DMS153 (cell line): ENCODE measurements at regions not wholly inside any gene's neighbourhood (a gene's known extent, or its start where the extent isn't known, plus 50 kb on each side); places are given as distances from the start of the nearest gene placed in this dataset.
A peak's percentile ranks its signal among the peaks of the same experiment; 100 is the strongest.

Experiments
- DNase-seq: peaks from one replicate; lab custom pipeline; 2025; lab: John Stamatoyannopoulos, UW

DNA sequence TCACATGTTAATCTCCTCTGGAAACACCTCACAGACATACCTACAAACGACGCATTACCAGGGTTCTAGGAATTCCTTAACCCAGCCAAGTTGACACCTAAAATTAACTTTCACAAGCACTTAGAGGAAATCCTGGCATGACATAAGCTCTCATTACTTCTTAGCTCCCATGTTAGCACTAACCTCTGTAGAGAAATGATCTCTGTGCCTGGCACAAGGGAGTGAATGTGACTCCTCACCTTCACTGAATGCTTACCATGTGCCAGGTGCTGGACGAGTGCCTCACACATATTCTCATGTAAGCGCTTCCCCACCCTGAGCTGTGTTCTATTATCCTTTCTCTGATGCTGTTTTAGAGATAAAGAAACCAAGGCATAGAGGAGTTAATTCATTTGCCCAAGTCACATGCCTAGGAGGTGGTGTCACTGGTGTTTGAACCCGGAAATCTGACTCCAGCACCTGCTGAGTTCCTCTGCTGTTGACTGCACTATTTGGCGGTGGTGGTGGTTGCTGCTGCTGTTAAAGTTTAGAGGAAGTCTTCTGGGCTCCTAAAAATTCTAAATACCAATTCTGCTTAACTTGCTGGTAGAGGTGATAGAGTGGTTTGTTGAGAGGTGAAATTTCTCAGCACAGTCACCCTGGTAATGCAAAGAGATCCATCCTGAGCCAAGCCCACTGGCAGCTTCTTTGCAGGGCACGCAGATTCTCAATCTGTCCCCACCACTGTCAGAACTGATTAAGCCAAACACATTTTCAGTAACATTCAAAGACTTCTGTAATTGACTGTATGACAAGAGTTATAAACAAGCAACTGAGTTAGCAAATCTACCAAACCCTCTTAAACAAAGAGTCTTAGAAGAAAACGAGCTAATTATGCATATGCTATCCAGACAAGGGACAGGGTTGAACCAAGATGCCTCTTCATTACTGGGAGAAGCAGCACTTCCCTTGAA, 200.3 kb downstream of the CMPK2 start:
- DNase-seq, result no peak

DNA sequence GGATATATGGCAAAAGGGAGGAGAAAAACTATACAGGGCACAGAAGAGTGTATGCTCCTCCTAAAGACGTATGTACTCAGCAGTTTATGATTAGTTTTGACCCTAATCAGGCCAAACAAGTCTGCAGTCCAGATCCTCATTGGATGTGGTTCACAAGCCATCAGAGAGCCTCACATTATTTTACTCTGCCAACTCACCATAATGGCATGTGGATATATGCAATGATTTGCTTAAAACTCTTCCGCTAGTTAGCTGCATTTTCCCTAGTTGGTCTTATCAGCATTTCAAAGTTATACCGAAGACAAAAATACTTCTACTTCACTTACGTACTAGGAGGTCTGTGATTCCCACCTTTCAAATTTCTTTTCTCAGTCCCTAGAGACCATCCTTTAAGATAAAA, 198.4 kb downstream of the CMPK2 start:
- DNase-seq, result no peak

DNA sequence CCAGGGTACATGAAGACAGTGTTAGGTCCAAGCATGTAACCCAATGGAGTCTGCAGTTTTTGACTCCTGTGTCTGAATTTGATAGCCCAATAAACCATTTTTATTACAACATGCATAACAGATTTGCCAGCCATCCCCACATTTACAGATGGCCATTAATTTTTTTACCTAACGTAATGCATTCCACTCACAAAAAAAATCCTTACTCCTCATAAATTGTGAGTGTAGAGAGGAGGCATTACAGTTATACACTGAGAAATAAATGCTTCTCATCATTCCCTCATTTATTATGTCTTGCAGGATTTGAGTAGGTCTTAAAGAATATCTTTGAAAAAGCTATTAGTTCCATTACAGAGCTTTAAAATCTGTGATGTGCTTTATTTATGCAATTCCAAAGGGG, 193.8 kb downstream of the CMPK2 start:
- no peak for DNase-seq

DNA sequence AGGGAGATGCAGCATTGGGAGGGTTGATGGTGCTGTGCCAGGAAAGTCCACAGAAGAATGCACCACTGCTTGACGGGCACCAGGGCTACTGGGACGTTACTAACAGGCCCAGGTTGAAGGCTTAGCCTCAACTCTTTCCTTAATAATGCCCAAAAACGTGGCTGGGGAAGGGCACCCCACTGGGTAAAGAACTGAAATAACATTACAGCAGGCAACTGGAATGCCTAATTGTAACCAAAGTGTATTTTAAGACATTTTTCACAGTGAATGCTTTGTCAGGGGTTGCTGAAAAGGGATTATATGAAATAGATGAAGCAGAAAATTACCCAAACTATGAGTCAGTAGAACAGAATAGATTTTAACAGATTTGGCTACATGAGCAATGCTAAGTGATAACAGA, 191.3 kb downstream of the CMPK2 start:
- DNase-seq, result no peak

DNA sequence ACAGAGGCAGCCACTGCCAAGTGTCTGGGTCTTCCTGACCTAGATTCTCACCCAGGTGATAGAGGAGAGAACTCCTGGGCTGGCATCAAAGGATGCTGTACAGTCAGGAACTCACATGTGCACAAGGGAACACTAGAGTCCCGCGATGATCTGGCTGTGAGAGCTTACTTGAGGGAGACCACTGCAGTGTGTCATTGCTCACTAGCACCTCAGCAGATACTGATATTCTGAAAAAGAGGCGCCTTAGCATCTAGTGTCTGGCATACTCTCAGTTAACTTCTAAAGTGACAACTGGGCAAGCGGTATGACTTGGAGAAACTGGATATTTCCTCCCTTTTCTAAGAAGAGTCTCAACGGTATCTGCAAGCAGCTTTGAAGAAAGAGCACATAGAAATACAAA, 189.9 kb downstream of the CMPK2 start:
- no peak for DNase-seq

DNA sequence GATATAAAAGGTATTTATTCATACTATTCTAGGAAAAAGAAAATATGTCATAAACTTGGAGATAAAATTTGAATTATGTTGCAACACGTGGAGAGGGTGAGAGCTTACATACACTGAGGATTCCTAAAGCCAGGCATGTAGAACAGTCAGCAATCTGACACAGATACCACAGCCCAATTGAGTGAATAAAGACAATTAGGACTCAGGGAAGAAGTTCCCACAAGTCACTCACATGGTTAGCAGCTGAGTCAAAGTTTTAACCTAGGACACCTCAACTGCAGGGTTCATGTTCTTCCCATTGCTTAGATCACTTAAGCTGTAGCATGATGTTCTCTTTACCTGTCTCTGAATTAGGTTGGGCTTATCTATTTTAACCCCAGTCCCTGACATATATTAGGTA, 189.5 kb downstream of the CMPK2 start:
- no peak for DNase-seq

GRCh38 chr2:6676776-6677175, 188.9 kb downstream of the CMPK2 start:
- no peak for DNase-seq

GRCh38 chr2:6679471-6679870, 186.2 kb downstream of the CMPK2 start:
- no peak for DNase-seq

DNA sequence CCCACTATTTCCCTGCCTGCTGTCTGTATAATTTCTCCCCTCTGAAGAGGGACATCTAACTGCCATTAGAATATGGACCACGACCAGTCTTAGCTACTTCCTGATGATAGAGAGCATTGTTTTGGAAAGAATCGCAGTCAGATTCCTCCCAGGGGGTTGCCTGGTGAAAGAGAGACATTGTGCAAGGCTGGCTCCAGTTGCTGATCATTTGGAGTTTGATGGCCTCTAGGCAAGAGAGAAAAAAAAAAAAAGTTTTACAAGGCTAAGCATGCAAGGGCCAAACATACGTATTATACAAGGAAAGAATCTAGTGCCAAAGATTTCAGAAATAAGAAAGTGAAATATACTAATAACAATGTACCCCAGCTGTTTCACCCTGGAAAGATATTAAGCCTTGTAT, 182.2 kb downstream of the CMPK2 start:
- no peak for DNase-seq

GRCh38 chr2:6685447-6685846, 180.3 kb downstream of the CMPK2 start:
- DNase-seq, result no peak

- DNase-seq, result no peak
Observed at GRCh38 chr2:6692056-6692455, 173.7 kb downstream of the CMPK2 start.

DNA sequence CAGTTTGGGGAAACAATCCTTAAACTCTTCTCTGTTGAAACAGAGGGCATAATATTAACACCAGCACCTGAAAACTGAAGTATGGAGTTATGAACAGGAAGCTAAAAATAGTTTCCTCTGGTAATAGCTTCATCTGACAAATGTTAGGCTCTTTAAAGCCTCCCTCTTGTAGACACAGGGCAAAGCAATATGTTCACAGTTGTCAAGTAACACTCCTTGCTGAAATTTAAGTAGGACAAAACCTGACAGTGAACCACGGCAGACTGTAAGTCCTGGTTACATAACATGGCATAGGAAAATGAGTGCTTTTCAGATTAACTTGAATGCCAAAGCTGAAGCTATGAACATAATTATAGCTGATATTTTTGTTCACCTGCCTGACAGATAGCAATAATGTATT, 172.9 kb downstream of the CMPK2 start:
- DNase-seq, result no peak

GRCh38 chr2:6694555-6694954, 171.2 kb downstream of the CMPK2 start:
- DNase-seq, result no peak

DNA sequence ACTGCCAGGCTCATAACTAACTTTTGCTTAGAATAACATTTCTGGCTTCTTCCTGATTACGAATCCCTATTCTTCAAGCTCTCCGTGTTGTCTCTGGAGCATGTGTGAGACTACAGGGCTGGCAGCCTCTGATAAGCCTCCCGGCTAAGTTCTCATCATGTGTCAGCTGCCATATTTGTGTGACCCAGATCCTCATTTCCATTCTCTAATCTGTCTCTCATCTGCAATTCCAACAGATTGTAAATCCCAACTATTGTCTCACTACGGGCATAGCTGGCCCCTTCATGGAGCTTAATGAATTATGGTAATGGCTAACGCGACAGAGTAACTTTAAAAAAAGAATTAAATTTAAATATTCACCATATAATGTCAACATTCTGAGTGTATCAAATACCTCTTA, 165.4 kb downstream of the CMPK2 start:
- no peak for DNase-seq

- DNase-seq, result no peak
Observed at GRCh38 chr2:6704077-6704476, 161.6 kb downstream of the CMPK2 start.

DNA sequence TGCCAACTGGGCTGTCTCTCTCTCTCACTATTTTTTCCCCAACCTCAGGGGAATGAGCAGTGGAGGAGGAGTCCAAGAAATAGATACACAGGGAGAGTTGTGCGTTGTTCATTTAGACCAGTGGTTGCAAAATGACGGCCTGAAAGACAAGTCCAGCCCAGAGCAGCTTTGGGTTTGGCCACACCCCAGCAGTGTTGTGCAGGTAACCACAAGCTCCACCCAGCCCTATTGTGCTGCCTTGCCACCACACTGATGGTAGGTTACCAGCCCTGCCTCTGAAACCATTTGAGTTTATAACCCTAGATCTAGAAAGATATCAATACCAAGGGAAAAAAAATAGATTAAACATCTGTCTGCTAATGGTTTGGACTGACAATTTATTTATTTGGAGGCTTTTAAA, 144.3 kb downstream of the CMPK2 start:
- DNase-seq, result no peak

DNA sequence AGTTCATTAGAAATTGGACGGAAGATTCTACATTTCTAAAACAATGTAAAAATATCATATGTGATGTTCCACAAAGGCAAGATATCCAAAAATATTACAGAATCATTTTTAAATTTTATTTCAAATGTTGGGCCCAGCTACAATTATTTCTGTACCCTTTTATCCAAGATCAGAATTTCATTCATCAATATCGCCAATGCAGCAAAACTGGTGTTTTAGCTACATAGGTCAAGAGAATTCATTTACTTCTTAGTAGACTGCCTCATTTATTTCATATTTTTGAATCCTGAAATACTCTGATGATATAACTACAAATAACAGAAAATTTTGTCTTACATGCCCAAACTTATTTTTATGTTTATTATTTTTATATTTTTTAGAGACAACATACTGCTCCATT, 143.1 kb downstream of the CMPK2 start:
- DNase-seq, result no peak

DNA sequence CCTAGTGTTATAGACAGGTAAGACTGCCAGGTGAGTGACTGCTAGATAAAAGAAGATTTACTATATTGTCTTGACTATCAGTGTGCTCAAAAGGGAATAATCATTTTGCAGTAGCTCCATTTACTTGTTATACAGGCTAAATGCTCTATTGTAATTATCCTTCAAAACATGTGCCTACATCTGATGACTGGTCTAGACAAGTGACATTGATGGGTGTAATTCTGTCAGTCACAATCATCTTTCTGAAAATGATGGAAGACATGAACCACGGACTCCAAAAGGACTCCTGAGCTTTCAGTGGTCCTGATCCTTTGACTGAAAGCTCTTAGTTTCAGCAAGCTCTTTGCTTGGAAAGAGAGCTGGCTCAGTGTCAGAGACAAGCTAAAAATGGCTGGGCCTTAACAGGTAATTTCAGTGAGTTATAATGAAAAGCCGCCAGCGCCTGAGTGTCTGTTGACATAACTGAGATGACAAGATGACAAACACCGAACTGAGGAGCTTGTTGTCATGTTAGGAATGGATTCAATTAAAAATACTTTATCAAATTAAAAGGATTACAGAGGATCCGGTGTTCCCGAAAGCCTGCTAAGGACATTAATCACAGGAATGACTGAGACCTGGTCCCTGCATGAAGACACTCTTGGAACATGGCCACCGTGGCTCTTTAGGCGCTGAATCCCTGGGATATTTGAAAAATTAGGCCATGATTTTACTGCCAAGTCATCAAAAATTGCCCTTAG, 141.7 kb downstream of the CMPK2 start:
- peak; percentile 52 for DNase-seq

DNA sequence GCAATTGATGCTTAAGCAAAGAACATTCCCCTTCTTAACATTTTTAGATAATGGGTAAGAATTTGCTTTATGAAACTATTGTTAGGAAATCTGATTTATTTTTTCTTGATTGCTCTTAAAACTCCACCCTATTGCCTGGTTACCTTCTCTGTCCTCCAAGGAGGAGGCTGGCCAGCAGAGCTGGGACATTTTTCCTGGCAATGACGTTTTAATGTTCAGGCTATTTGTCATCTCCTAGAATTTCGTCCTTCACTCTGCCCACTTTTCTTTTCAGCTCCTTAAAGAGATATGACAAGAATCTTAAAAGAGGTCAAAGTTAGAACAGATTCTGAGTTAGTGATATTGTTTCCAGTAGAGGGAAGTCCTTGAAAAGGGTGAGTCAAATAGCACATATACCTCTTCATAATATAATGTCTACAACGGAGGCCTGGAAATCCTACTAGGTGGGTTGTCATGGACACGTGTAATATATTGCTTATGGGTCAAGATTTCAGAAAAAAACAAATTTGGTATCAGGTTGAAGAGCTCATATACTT, 141.0 kb downstream of the CMPK2 start:
- no peak for DNase-seq

GRCh38 chr2:6728156-6728555, 137.6 kb downstream of the CMPK2 start:
- no peak for DNase-seq

DNA sequence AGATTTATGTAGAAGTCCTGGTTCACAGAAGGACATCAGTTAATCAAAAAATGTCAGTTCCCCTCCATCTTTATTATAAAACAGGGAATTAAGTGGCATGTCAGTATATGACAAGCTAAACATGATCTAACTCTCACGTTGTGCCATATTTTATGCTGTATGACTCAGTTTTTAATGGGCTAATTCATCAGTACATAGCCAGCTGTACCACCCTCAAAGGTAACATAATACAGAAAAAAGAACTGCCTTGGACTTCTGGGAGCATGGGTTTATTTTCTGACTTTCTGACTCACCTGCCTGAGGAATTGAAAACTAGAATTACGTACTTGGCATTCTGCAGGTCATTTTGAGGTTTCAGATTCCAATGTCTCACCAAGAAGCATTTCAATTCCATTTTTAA, 135.7 kb downstream of the CMPK2 start:
- DNase-seq, result no peak

- no peak for DNase-seq
Observed at GRCh38 chr2:6730649-6731532, 134.8 kb downstream of the CMPK2 start.
